ENCODE measurements at regions not wholly inside any gene's neighbourhood (a gene's known extent, or its start where the extent isn't known, plus 50 kb on each side); places are given as distances from the start of the nearest gene placed in this dataset.

GRCh38 chr1:70518106-70518505 lies 107.0 kb downstream of the CTH start:
- Mint-ChIP-seq H3K9me3 (no peaks in the 10 kb centered on the region), H3K36me3 (ENCODE audit: low read depth) (no peaks in the 10 kb centered on the region), H3K27me3 (ENCODE audit: low read depth, poor library complexity) (peaks cover 4% of the 10 kb centered on the region), H3K4me1 (no peaks in the 10 kb centered on the region), H3K27ac (no peak overlapping the region), H3K4me3 (no peak overlapping the region)
- TF ChIP-seq CTCF (IDR thresholded peaks at IDR 0.05): no peak
- DNase-seq: no peak

- peak; percentile 40 for DNase-seq
- H3K27ac Mint-ChIP-seq: no peak overlapping the region
- no peaks in the 10 kb centered on the region for H3K36me3 Mint-ChIP-seq (ENCODE audit: low read depth)
- TF ChIP-seq CTCF (IDR thresholded peaks at IDR 0.05): peak; percentile 58
- no peaks in the 10 kb centered on the region for H3K9me3 Mint-ChIP-seq
- no peak overlapping the region for H3K4me3 Mint-ChIP-seq
- no peaks in the 10 kb centered on the region for H3K4me1 Mint-ChIP-seq
- peaks cover 4% of the 10 kb centered on the region for H3K27me3 Mint-ChIP-seq (ENCODE audit: low read depth, poor library complexity)
These were observed 117.7 kb downstream of the CTH start for GRCh38 chr1:70528590-70529333.

- H3K4me3 Mint-ChIP-seq: no peak overlapping the region
These were observed 125.8 kb downstream of the CTH start for GRCh38 chr1:70536708-70537366.

GRCh38 chr1:70537788-70538187 lies 126.7 kb downstream of the CTH start:
- no peak for TF ChIP-seq CTCF (IDR thresholded peaks at IDR 0.05)
- Mint-ChIP-seq H3K36me3 (ENCODE audit: low read depth) (no peaks in the 10 kb centered on the region), H3K4me1 (no peaks in the 10 kb centered on the region), H3K9me3 (no peaks in the 10 kb centered on the region), H3K4me3 (no peak overlapping the region), H3K27ac (no peak overlapping the region), H3K27me3 (ENCODE audit: low read depth, poor library complexity) (peaks cover 9% of the 10 kb centered on the region)
- no peak for DNase-seq

More at GRCh38 chr1:70536708-70537366, 125.8 kb downstream of the CTH start:
- Mint-ChIP-seq H3K36me3 (ENCODE audit: low read depth) (no peaks in the 10 kb centered on the region), H3K27ac (no peak overlapping the region), H3K9me3 (no peaks in the 10 kb centered on the region), H3K4me1 (no peaks in the 10 kb centered on the region), H3K27me3 (ENCODE audit: low read depth, poor library complexity) (peaks cover 9% of the 10 kb centered on the region)
- DNase-seq: no peak
- TF ChIP-seq CTCF (IDR thresholded peaks at IDR 0.05): no peak

GRCh38 chr1:70542030-70542429 lies 131.0 kb downstream of the CTH start:
- H3K4me3 Mint-ChIP-seq: no peak overlapping the region
- no peaks in the 10 kb centered on the region for H3K27me3 Mint-ChIP-seq (ENCODE audit: low read depth, poor library complexity)
- TF ChIP-seq CTCF (IDR thresholded peaks at IDR 0.05): no peak
- no peaks in the 10 kb centered on the region for H3K4me1 Mint-ChIP-seq
- H3K27ac Mint-ChIP-seq: no peak overlapping the region
- H3K9me3 Mint-ChIP-seq: no peaks in the 10 kb centered on the region
- H3K36me3 Mint-ChIP-seq (ENCODE audit: low read depth): no peaks in the 10 kb centered on the region
- no peak for DNase-seq

GRCh38 chr1:70542856-70543255 lies 131.8 kb downstream of the CTH start:
- no peaks in the 10 kb centered on the region for H3K4me1 Mint-ChIP-seq

More at GRCh38 chr1:70542856-70543255, 131.8 kb downstream of the CTH start:
- Mint-ChIP-seq H3K36me3 (ENCODE audit: low read depth) (no peaks in the 10 kb centered on the region), H3K9me3 (no peaks in the 10 kb centered on the region), H3K27me3 (ENCODE audit: low read depth, poor library complexity) (no peaks in the 10 kb centered on the region), H3K27ac (no peak overlapping the region), H3K4me3 (no peak overlapping the region)
- TF ChIP-seq CTCF (IDR thresholded peaks at IDR 0.05): no peak
- no peak for DNase-seq

Measured in nephron progenitor cell (in vitro differentiated cells).